ENCODE measurements at regions not wholly inside any gene's neighbourhood (a gene's known extent, or its start where the extent isn't known, plus 50 kb on each side); places are given as distances from the start of the nearest gene placed in this dataset.

- TF ChIP-seq CTCF (IDR thresholded peaks at IDR 0.05): no peak
- no peak for TF ChIP-seq POLR2A (IDR thresholded peaks at IDR 0.05)
- no peak for TF ChIP-seq EP300 (IDR thresholded peaks at IDR 0.05)
- TF ChIP-seq POLR2AphosphoS5 (IDR thresholded peaks at IDR 0.05): no peak
These were observed 129.3 kb downstream of the KCNRG start for GRCh38 chr13:50144246-50145160.
